MM.1S (cell line): ENCODE measurements at regions not wholly inside any gene's neighbourhood (a gene's known extent, or its start where the extent isn't known, plus 50 kb on each side); places are given as distances from the start of the nearest gene placed in this dataset.

Source experiments
- CTCF ChIP-seq: fragments of 300-600 bp; sonication (generic); IDR thresholded peaks from 2 replicates; pipeline ENCODE4 v1.5.1; 2016; ENCODE audit warnings: antibody characterized with exemption, low read length, mixed read lengths
- EZH2 ChIP-seq: fragments of 300-600 bp; sonication (generic); optimal IDR thresholded peaks from 2 replicates; pipeline ENCODE3; 2017; ENCODE audit warnings: low read depth, mild to moderate bottlenecking, antibody characterized with exemption, low read length, mixed read lengths
- EZH2phosphoT487 ChIP-seq: fragments of 300-600 bp; sonication (generic); IDR thresholded peaks from 2 replicates; pipeline ENCODE4 v1.6.1; 2018; ENCODE audit warnings: antibody characterized with exemption, low read length

- TF ChIP-seq CTCF (no peak), EZH2 (no peak), EZH2phosphoT487 (no peak)
Measured at GRCh38 chr20:56975838-56976237, 290.6 kb downstream of the BMP7 start.
